RWPE2 (cell line): ENCODE measurements at regions not wholly inside any gene's neighbourhood (a gene's known extent, or its start where the extent isn't known, plus 50 kb on each side); places are given as distances from the start of the nearest gene placed in this dataset.

Experiments
- ATAC-seq: fragments of 200-7000 bp; cut with Tn5 transposase; 3 replicates; pipeline ENCODE4 v1.9.1; 2021; ENCODE audit warnings: low read depth
- DNase-seq: peaks from one replicate; pipeline ENCODE4 v3.0.0-alpha.2; 2020; ENCODE audit warnings: low spot score
- H3K27ac ChIP-seq: fragments of 450-650 bp; 2 replicates; pipeline ENCODE4 v1.5.1; 2017; ENCODE audit warnings: mild to moderate bottlenecking; ENCODE audit not compliant: poor library complexity, severe bottlenecking
- H3K27me3 ChIP-seq: fragments of 250-450 bp; sonication (Bioruptor Pico); 2 replicates; pipeline ENCODE4 v1.5.1; 2021; ENCODE audit warnings: mild to moderate bottlenecking, moderate library complexity; ENCODE audit not compliant: insufficient read depth, poor library complexity, severe bottlenecking
- H3K36me3 ChIP-seq: fragments of 250-450 bp; sonication (Bioruptor Pico); 2 replicates; pipeline ENCODE4 v1.5.1; 2020; ENCODE audit warnings: low read depth, mild to moderate bottlenecking, moderate library complexity
- H3K4me1 ChIP-seq: fragments of 250-450 bp; sonication (Bioruptor Pico); 2 replicates; pipeline ENCODE4 v1.5.1; 2021; ENCODE audit warnings: mild to moderate bottlenecking, moderate library complexity; ENCODE audit not compliant: insufficient read depth, poor library complexity, severe bottlenecking
- H3K4me3 ChIP-seq: fragments of 250-450 bp; sonication (Bioruptor Pico); 2 replicates; pipeline ENCODE4 v1.5.1; 2021; ENCODE audit warnings: mild to moderate bottlenecking, moderate library complexity; ENCODE audit not compliant: severe bottlenecking
- H3K9me3 ChIP-seq: fragments of 250-450 bp; sonication (Bioruptor Pico); 2 replicates; pipeline ENCODE4 v1.5.1; 2021; ENCODE audit warnings: mild to moderate bottlenecking, moderate library complexity; ENCODE audit not compliant: severe bottlenecking
- TF ChIP-seq, protein P1 (sequence below): fragments of 450-650 bp; IDR thresholded peaks from one replicate; pipeline ENCODE4 v1.5.1; 2017; ENCODE audit warnings: mild to moderate bottlenecking, moderate library complexity; ENCODE audit not compliant: poor library complexity, severe bottlenecking

DNA sequence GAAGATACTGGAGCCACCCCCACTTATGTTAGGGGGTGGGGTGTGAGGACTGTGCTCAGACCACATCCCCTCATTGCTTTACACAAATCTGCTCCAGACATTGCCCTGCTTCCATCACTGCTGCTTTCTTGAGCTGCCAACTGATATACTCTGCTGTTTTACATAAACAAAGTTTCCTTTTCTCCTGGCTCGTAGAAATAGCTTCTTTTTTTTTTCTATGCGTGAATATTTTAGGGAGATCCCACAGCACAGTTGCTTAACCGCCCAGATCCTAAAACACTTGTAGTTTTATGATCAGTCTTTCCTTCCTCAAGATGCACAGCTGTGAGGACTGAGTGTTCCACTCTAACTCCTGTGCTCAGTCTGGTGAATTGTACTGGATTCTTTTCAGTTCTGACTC lies 768.4 kb downstream of the PCDH18 start:
- ATAC-seq, result no peak
- H3K27me3 ChIP-seq, result no peaks in the 10 kb centered on the region
- DNase-seq, result no peak
- no peak overlapping the region for H3K27ac ChIP-seq
- H3K4me3 ChIP-seq, result no peak overlapping the region
- no peaks in the 10 kb centered on the region for H3K9me3 ChIP-seq
- no peaks in the 10 kb centered on the region for H3K36me3 ChIP-seq
- H3K4me1 ChIP-seq, result no peaks in the 10 kb centered on the region
- TF ChIP-seq, protein P1, sequence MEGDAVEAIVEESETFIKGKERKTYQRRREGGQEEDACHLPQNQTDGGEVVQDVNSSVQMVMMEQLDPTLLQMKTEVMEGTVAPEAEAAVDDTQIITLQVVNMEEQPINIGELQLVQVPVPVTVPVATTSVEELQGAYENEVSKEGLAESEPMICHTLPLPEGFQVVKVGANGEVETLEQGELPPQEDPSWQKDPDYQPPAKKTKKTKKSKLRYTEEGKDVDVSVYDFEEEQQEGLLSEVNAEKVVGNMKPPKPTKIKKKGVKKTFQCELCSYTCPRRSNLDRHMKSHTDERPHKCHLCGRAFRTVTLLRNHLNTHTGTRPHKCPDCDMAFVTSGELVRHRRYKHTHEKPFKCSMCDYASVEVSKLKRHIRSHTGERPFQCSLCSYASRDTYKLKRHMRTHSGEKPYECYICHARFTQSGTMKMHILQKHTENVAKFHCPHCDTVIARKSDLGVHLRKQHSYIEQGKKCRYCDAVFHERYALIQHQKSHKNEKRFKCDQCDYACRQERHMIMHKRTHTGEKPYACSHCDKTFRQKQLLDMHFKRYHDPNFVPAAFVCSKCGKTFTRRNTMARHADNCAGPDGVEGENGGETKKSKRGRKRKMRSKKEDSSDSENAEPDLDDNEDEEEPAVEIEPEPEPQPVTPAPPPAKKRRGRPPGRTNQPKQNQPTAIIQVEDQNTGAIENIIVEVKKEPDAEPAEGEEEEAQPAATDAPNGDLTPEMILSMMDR, result no peak

- no peaks in the 10 kb centered on the region for H3K4me1 ChIP-seq
- no peaks in the 10 kb centered on the region for H3K9me3 ChIP-seq
- no peak for DNase-seq
- H3K36me3 ChIP-seq, result no peaks in the 10 kb centered on the region
- no peak overlapping the region for H3K27ac ChIP-seq
- no peaks in the 10 kb centered on the region for H3K27me3 ChIP-seq
- H3K4me3 ChIP-seq, result no peak overlapping the region
- TF ChIP-seq, protein P1, result no peak
- ATAC-seq, result no peak
These were observed 776.8 kb downstream of the PCDH18 start for GRCh38 chr4:136755531-136755916.

DNA sequence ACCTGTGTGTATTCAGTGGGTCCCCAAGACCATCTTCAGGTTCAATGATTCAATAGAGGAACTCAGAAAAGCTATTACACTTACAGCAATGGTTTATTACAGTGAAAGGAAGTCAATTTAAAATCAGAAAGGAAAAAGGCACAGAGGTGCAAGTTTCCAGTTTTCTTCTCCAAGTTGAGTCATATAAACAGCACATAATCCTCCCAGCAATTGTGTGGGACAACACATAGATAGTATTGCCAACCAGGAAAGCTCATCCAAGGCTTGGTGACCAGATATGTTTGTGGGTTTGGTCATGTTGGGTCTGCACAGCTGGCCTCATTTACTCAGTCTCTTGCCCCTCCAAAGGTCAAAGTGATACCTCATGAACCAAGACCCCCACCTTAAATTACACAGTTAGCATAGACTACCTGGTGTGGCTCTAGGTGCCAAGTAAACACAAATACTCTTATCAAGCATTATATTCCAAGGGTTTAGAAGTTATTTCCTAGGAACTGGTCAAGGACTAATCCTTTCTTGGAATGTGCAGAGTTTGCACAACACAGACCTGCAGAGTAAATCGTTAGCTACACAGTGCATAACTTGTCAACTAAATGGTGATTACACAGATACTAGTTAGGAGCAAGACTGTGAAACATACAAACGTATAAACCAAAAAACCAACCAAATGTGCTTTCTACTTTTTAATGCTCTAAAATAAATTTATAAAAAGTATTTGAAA lies 777.3 kb downstream of the PCDH18 start:
- Histone ChIP-seq H3K36me3 (no peaks in the 10 kb centered on the region), H3K4me3 (no peak overlapping the region), H3K9me3 (no peaks in the 10 kb centered on the region), H3K4me1 (no peaks in the 10 kb centered on the region), H3K27ac (no peak overlapping the region), H3K27me3 (no peaks in the 10 kb centered on the region)
- no peak for DNase-seq
- no peak for ATAC-seq
- TF ChIP-seq, protein P1, result no peak

GRCh38 chr4:136751556-136751955 lies 780.7 kb downstream of the PCDH18 start:
- ATAC-seq, result no peak

DNA sequence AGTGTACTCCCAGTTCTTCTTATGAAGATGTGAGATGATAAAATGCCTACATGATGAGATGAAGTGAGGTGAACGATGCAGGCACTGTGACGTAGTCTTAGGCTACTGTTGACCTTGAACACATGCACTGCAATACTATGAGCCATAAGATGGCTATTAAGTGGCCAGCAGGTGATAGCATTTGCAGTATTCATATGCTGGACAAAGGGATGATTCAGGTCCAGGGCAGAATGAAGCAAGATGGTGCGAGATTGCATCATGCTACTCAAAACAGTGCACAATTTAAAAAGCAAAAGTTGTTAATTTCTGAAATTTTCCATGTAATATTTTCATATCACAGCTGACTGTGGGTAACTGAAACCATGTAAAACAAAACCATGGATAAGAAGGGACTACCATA lies 781.4 kb downstream of the PCDH18 start:
- no peak overlapping the region for H3K27ac ChIP-seq
- TF ChIP-seq, protein P1, result no peak
- H3K4me1 ChIP-seq, result no peaks in the 10 kb centered on the region
- H3K4me3 ChIP-seq, result no peak overlapping the region
- no peaks in the 10 kb centered on the region for H3K27me3 ChIP-seq
- no peaks in the 10 kb centered on the region for H3K9me3 ChIP-seq
- DNase-seq (no peak), ATAC-seq (peak; percentile 29; the same call in 1 of the 3 replicates)
- H3K36me3 ChIP-seq, result no peaks in the 10 kb centered on the region

More at GRCh38 chr4:136751556-136751955, 780.7 kb downstream of the PCDH18 start:
- H3K27me3 ChIP-seq, result no peaks in the 10 kb centered on the region
- DNase-seq, result no peak
- H3K9me3 ChIP-seq, result no peaks in the 10 kb centered on the region
- H3K36me3 ChIP-seq, result no peaks in the 10 kb centered on the region
- no peaks in the 10 kb centered on the region for H3K4me1 ChIP-seq
- H3K27ac ChIP-seq, result no peak overlapping the region
- TF ChIP-seq, protein P1, result no peak
- no peak overlapping the region for H3K4me3 ChIP-seq
